ENCODE measurements at regions not wholly inside any gene's neighbourhood (a gene's known extent, or its start where the extent isn't known, plus 50 kb on each side); places are given as distances from the start of the nearest gene placed in this dataset.

GRCh38 chr20:24718277-24718676 is 230.8 kb upstream of the CST7 start:
- H2BK5ac ChIP-seq (ENCODE audit: low read depth, low read length, poor library complexity, severe bottlenecking) = no peak overlapping the region
- dilution Hi-C loops (cut with HindIII; ENCODE audit: low sequenced_read_pairs, unreplicated experiment) = no loop called here
- no peak overlapping the region for H3K18ac ChIP-seq (ENCODE audit: low read depth, low read length)
- BruUV-seq (replicated peaks) = no TSS peak
- H2BK15ac ChIP-seq (ENCODE audit: low read depth, low read length) = no peak overlapping the region
- H2AK9ac ChIP-seq (replicated peaks; ENCODE audit: low read depth, low read length, poor library complexity) = no peak overlapping the region
- ChIA-PET POLR2A (ENCODE audit: unreplicated experiment) (no interaction called here), CTCF (interaction anchor here (1.3 to 1.5 kb wide), 2 partner anchors 14 to 17 kb away, joined by 3 read pairs; no protein-coding TSS in a partner anchor)
- no peak overlapping the region for H4K5ac ChIP-seq (ENCODE audit: low read depth, low read length)
- no peak for TF ChIP-seq RAD21 (IDR thresholded peaks at IDR 0.05; ENCODE audit: low read length)
- TF ChIP-seq BHLHE40 (IDR thresholded peaks at IDR 0.05; ENCODE audit: low read depth, low read length) = no peak
- TF ChIP-seq FOS (IDR thresholded peaks at IDR 0.05; ENCODE audit: low read depth, low read length) = no peak
- TF ChIP-seq MAZ (IDR thresholded peaks at IDR 0.05; ENCODE audit: borderline replicate concordance, low read depth, low read length) = no peak
- no peak for TF ChIP-seq POLR2A (IDR thresholded peaks at IDR 0.05; ENCODE audit: low read depth, low read length)
- no peak for TF ChIP-seq MXI1 (IDR thresholded peaks at IDR 0.05; ENCODE audit: borderline replicate concordance, low read depth, low read length)
- no peak overlapping the region for H3K23ac ChIP-seq (ENCODE audit: low read depth, low read length)
- no peak for DNase-seq
- no peak overlapping the region for H3K4ac ChIP-seq (ENCODE audit: low read depth, low read length)
- WGBS, 2 experiments (ENCODE audit: extremely low coverage in 2 of 2, insufficient read length in 1 of 2) = no CpG with 5 or more reads among the region's 2 CpGs
- intact Hi-C loops (cut with micrococcal nuclease) = no loop called here
- H3K9me3 ChIP-seq (ENCODE audit: control insufficient read depth, insufficient read depth, low read length) = no peaks in the 10 kb centered on the region
- no peak overlapping the region for H2AFZ ChIP-seq (replicated peaks; ENCODE audit: low read length, poor library complexity)
- no peak overlapping the region for H3K14ac ChIP-seq (replicated peaks; ENCODE audit: low read depth, low read length)
- no peak for ATAC-seq (ENCODE audit: low read depth)
- no peaks in the 10 kb centered on the region for H4K20me1 ChIP-seq (ENCODE audit: insufficient read depth, low read length)
- in situ Hi-C loops (cut with MboI; ENCODE audit: low sequenced_read_pairs) = no loop called here
- no peak overlapping the region for H3K56ac ChIP-seq (ENCODE audit: extremely low read depth, insufficient read depth, low read length)
- no peak overlapping the region for H2BK20ac ChIP-seq (ENCODE audit: low read depth, low read length)
- no peak overlapping the region for H3K27ac ChIP-seq (ENCODE audit: insufficient read depth, low read length)
- H4K91ac ChIP-seq (ENCODE audit: insufficient read depth, low read depth, low read length) = no peak overlapping the region
- H4K8ac ChIP-seq (ENCODE audit: low read depth in 2 of 2, low read length in 2 of 2) = no peak overlapping the region
- no peak overlapping the region for H2BK120ac ChIP-seq (ENCODE audit: low read depth, low read length)
- no peaks in the 10 kb centered on the region for H3K4me1 ChIP-seq (ENCODE audit: control insufficient read depth, insufficient read depth, low read length)
- H3K9ac ChIP-seq (ENCODE audit: low read depth, low read length) = no peak overlapping the region
- no peak overlapping the region for H2AK5ac ChIP-seq (ENCODE audit: low read depth, low read length)
- H3K4me3 ChIP-seq (ENCODE audit: insufficient read depth, low read depth, low read length) = no peak overlapping the region
- H3K79me1 ChIP-seq (ENCODE audit: low read depth in 1 of 2, low read length in 2 of 2) = no peaks in the 10 kb centered on the region
- no peak overlapping the region for H3K4me2 ChIP-seq (ENCODE audit: low read depth, low read length)
- peaks cover 10% of the 10 kb centered on the region for H3K27me3 ChIP-seq (ENCODE audit: control insufficient read depth, insufficient read depth, low read length)
- H3K36me3 ChIP-seq (ENCODE audit: control insufficient read depth, insufficient read depth, low read length) = no peaks in the 10 kb centered on the region
- no peaks in the 10 kb centered on the region for H3K9me1 ChIP-seq (ENCODE audit: insufficient read depth, low read length)
